KMS-11 (cell line): ENCODE measurements at regions not wholly inside any gene's neighbourhood (a gene's known extent, or its start where the extent isn't known, plus 50 kb on each side); places are given as distances from the start of the nearest gene placed in this dataset.
"Not testable (repeated sequence)": the region's sequence is repeated elsewhere in the genome, so short reads cannot be mapped to it uniquely, and the experiment has no call there.

Experiments
- H2AFZ ChIP-seq: fragments of 200-600 bp; sonication (generic); 2 replicates; pipeline ENCODE4 v1.6.1; 2016; ENCODE audit warnings: antibody characterized with exemption, mixed run types, low read depth
- H3K27ac ChIP-seq: fragments of 200-600 bp; sonication (generic); 2 replicates; pipeline ENCODE4 v1.6.1; 2016; ENCODE audit warnings: mild to moderate bottlenecking, mixed run types
- H3K27me3 ChIP-seq: fragments of 200-600 bp; sonication (generic); 2 replicates; pipeline ENCODE4 v1.6.1; 2017; ENCODE audit warnings: mild to moderate bottlenecking, low read depth, mixed run types, moderate library complexity; ENCODE audit not compliant: insufficient read depth
- H3K36me3 ChIP-seq: fragments of 200-600 bp; sonication (generic); 2 replicates; pipeline ENCODE4 v1.6.1; 2017; ENCODE audit warnings: mild to moderate bottlenecking, mixed run types; ENCODE audit not compliant: insufficient read depth
- H3K4me1 ChIP-seq: fragments of 200-600 bp; sonication (generic); 2 replicates; pipeline ENCODE4 v1.6.1; 2016; ENCODE audit warnings: mild to moderate bottlenecking, low read depth, mixed run types; ENCODE audit not compliant: poor library complexity, severe bottlenecking
- H3K4me2 ChIP-seq: fragments of 200-600 bp; sonication (generic); 2 replicates; pipeline ENCODE4 v1.7.0; 2016; ENCODE audit warnings: mild to moderate bottlenecking, mixed run types
- H3K4me3 ChIP-seq: fragments of 200-600 bp; sonication (generic); IDR thresholded peaks from 2 replicates; pipeline ENCODE4 v1.6.1; 2017; ENCODE audit warnings: low read depth, low read length, mixed read lengths; ENCODE audit not compliant: insufficient read depth
- H3K79me2 ChIP-seq: fragments of 200-600 bp; sonication (generic); 2 replicates; pipeline ENCODE4 v1.6.1; 2016; ENCODE audit warnings: low read depth, mixed run types; ENCODE audit not compliant: insufficient read depth
- H3K9ac ChIP-seq: fragments of 200-600 bp; sonication (generic); 2 replicates; pipeline ENCODE4 v1.6.1; 2016; ENCODE audit warnings: mild to moderate bottlenecking, mixed run types
- H4K20me1 ChIP-seq: fragments of 200-600 bp; sonication (generic); 2 replicates; pipeline ENCODE4 v1.6.1; 2016; ENCODE audit warnings: mild to moderate bottlenecking, mixed run types; ENCODE audit not compliant: insufficient read depth
- CTCF ChIP-seq: fragments of 200-600 bp; sonication (generic); conservative IDR thresholded peaks from 2 replicates; pipeline ENCODE4 v1.6.1; 2017; ENCODE audit warnings: low read depth, mild to moderate bottlenecking, antibody characterized with exemption, low read length, moderate library complexity, mixed read lengths

GRCh38 chr10:26361971-26362370, 76.2 kb upstream of the APBB1IP start:
- Histone ChIP-seq H3K4me2 (no peak overlapping the region), H3K27ac (no peak overlapping the region), H3K27me3 (no peaks in the 10 kb centered on the region), H3K79me2 (no peaks in the 10 kb centered on the region), H3K9ac (no peak overlapping the region), H3K36me3 (no peaks in the 10 kb centered on the region), H3K4me1 (no peaks in the 10 kb centered on the region), H3K4me3 (no peak overlapping the region), H2AFZ (no peak overlapping the region), H4K20me1 (no peaks in the 10 kb centered on the region)
- TF ChIP-seq CTCF: no peak

GRCh38 chr10:26365681-26366358, 72.3 kb upstream of the APBB1IP start:
- Histone ChIP-seq H3K79me2 (no peaks in the 10 kb centered on the region), H3K27ac (no peak overlapping the region), H4K20me1 (no peaks in the 10 kb centered on the region), H3K4me3 (no peak overlapping the region), H2AFZ (no peak overlapping the region), H3K9ac (no peak overlapping the region), H3K36me3 (no peaks in the 10 kb centered on the region), H3K27me3 (no peaks in the 10 kb centered on the region), H3K4me2 (no peak overlapping the region), H3K4me1 (no peaks in the 10 kb centered on the region)
- no peak for TF ChIP-seq CTCF

GRCh38 chr10:26367035-26367434, 71.1 kb upstream of the APBB1IP start:
- H3K4me1 ChIP-seq, H3K4me2 ChIP-seq, H2AFZ ChIP-seq, H3K4me3 ChIP-seq, H3K9ac ChIP-seq, H3K79me2 ChIP-seq, H3K36me3 ChIP-seq, H3K27me3 ChIP-seq, H3K27ac ChIP-seq, H4K20me1 ChIP-seq: not testable (repeated sequence)

GRCh38 chr10:26367771-26368170, 70.4 kb upstream of the APBB1IP start:
- H3K27me3 ChIP-seq: no peaks in the 10 kb centered on the region
- H3K9ac ChIP-seq: no peak overlapping the region
- no peak for TF ChIP-seq CTCF
- peaks cover 4% of the 10 kb centered on the region for H3K4me1 ChIP-seq
- H2AFZ ChIP-seq: no peak overlapping the region
- H3K27ac ChIP-seq: no peak overlapping the region
- no peak overlapping the region for H3K4me3 ChIP-seq
- H3K4me2 ChIP-seq: no peak overlapping the region
- H4K20me1 ChIP-seq: no peaks in the 10 kb centered on the region
- no peaks in the 10 kb centered on the region for H3K36me3 ChIP-seq
- no peaks in the 10 kb centered on the region for H3K79me2 ChIP-seq

GRCh38 chr10:26368463-26368862, 69.7 kb upstream of the APBB1IP start:
- no peak overlapping the region for H3K4me2 ChIP-seq
- TF ChIP-seq CTCF: no peak
- H3K36me3 ChIP-seq: no peaks in the 10 kb centered on the region
- no peak overlapping the region for H3K9ac ChIP-seq
- peaks cover 8% of the 10 kb centered on the region for H3K4me1 ChIP-seq
- no peaks in the 10 kb centered on the region for H4K20me1 ChIP-seq
- no peak overlapping the region for H3K27ac ChIP-seq
- no peak overlapping the region for H3K4me3 ChIP-seq
- H3K79me2 ChIP-seq: no peaks in the 10 kb centered on the region
- H2AFZ ChIP-seq: no peak overlapping the region
- no peaks in the 10 kb centered on the region for H3K27me3 ChIP-seq
